ENCODE measurements at regions not wholly inside any gene's neighbourhood (a gene's known extent, or its start where the extent isn't known, plus 50 kb on each side); places are given as distances from the start of the nearest gene placed in this dataset.
"Not testable (repeated sequence)": the region's sequence is repeated elsewhere in the genome, so short reads cannot be mapped to it uniquely, and the experiment has no call there.

DNA sequence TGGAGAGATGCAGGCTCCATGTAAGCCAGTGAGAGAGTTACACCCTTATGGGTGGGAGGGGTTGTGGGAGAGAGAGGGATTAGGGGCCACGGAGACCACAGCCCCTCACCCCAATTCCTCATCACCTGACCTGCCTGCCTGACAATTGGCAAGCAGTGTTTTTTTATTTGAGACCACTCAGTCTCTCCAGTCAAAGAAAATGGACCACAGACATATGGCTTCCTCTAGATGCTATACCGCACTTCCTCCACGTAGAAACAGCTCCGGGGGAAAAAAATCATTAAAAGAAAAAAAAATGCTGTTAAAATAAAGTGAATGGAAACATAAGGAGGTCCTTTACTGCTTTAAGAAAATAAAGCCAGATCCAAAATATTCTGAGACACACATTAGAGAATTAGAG is 152.7 kb downstream of the MYLK4 start:
- ChIA-PET POLR2A (no interaction called here), CTCF (no interaction called here)
- Mint-ChIP-seq H3K27ac (no peak overlapping the region), H3K27me3 (peaks cover 6% of the 10 kb centered on the region), H3K9me3 (no peaks in the 10 kb centered on the region), H3K4me1 (ENCODE audit: low read depth) (no peaks in the 10 kb centered on the region), H3K4me3 (no peak overlapping the region), H3K36me3 (ENCODE audit: low read depth) (no peaks in the 10 kb centered on the region)
- TF ChIP-seq, protein P1, sequence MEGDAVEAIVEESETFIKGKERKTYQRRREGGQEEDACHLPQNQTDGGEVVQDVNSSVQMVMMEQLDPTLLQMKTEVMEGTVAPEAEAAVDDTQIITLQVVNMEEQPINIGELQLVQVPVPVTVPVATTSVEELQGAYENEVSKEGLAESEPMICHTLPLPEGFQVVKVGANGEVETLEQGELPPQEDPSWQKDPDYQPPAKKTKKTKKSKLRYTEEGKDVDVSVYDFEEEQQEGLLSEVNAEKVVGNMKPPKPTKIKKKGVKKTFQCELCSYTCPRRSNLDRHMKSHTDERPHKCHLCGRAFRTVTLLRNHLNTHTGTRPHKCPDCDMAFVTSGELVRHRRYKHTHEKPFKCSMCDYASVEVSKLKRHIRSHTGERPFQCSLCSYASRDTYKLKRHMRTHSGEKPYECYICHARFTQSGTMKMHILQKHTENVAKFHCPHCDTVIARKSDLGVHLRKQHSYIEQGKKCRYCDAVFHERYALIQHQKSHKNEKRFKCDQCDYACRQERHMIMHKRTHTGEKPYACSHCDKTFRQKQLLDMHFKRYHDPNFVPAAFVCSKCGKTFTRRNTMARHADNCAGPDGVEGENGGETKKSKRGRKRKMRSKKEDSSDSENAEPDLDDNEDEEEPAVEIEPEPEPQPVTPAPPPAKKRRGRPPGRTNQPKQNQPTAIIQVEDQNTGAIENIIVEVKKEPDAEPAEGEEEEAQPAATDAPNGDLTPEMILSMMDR (IDR thresholded peaks at IDR 0.05): no peak
- intact Hi-C loops (cut with micrococcal nuclease): no loop called here
- ATAC-seq (no peak), DNase-seq (no peak)

DNA sequence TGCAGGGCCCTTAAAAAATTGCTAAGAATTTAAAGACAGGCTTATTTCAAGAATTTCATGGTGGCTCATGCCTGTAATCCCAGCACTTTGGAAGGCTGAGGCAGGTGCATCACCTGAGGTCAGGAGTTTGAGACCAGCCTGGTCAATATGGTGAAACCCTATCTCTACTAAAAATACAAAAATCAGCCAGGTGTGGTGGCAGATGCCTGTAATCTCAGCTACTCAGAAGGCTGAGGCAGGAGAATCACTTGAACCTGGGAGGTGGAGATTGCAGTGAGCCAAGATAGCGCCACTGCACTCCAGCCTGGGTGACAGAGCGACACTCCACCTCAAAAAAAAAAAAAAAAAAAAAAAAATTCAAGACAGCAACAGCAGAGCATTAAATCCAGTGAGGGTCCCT is 153.3 kb downstream of the MYLK4 start:
- ATAC-seq; H3K27me3 Mint-ChIP-seq; CTCF ChIA-PET; DNase-seq; H3K4me1 Mint-ChIP-seq (ENCODE audit: low read depth); H3K9me3 Mint-ChIP-seq; H3K36me3 Mint-ChIP-seq (ENCODE audit: low read depth); H3K27ac Mint-ChIP-seq; POLR2A ChIA-PET; intact Hi-C loops (cut with micrococcal nuclease); H3K4me3 Mint-ChIP-seq: not testable (repeated sequence)

DNA sequence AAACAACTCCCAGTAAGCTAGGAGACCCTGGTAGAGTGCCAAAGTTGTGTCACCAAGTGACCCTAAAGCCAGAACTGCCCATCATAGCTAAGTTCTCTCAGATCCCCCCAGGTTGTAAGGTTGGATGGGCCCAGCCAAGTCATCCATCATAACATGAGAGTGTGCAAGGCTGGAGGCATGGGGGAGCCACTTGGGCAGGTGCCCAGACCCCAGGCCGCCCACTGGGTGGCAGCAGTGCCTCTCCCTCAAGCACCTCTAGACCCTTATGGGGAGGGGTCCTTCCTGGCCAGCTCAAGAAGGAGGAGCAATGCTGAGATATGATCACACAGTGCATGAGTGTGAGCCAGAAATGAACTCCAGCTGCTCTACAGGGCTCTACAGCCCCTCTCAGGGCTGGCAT is 154.5 kb downstream of the MYLK4 start:
- DNase-seq (peak; percentile 9), ATAC-seq (no peak)
- H3K9me3 Mint-ChIP-seq: no peaks in the 10 kb centered on the region
- H3K36me3 Mint-ChIP-seq (ENCODE audit: low read depth): no peaks in the 10 kb centered on the region
- H3K4me1 Mint-ChIP-seq (ENCODE audit: low read depth): no peaks in the 10 kb centered on the region
- peaks cover 7% of the 10 kb centered on the region for H3K27me3 Mint-ChIP-seq
- ChIA-PET CTCF (interaction anchor here (1.0 to 1.5 kb wide), 3 partner anchors 38 to 195 kb away, joined by 3 to 5 read pairs (median 3); no protein-coding TSS in a partner anchor), POLR2A (no interaction called here)
- intact Hi-C loops (cut with micrococcal nuclease): no loop called here
- H3K4me3 Mint-ChIP-seq: no peak overlapping the region
- TF ChIP-seq, protein P1 (IDR thresholded peaks at IDR 0.05): no peak
- no peak overlapping the region for H3K27ac Mint-ChIP-seq

DNA sequence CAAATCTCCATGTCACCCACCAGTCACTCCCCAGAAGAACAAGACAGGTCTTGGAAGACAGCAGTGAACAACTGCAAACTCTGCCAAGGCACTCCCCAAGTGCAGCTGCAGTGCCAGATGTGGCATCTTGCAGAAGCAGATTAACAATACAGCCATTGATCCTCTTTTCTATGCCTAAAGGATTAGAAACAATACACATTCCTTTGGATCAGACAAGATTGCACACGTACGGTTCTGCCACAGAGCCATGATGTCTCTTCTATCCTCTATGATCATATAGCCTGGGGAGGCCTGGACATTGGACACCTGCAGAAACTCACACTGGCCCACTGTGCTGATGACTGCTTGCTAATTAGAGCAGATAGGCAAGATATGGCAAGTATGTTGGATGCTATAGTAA is 155.9 kb downstream of the MYLK4 start:
- CTCF ChIA-PET: interaction anchor here (1.0 kb wide), 1 partner anchor 39 kb away, joined by 3 read pairs; no protein-coding TSS in a partner anchor
- H3K4me3 Mint-ChIP-seq: no peak overlapping the region
- no peak for ATAC-seq
- POLR2A ChIA-PET: interaction anchor here (0.6 kb wide), 1 partner anchor 9 kb away, joined by 3 read pairs; no protein-coding TSS in a partner anchor
- H3K9me3 Mint-ChIP-seq: no peaks in the 10 kb centered on the region
- no peak for DNase-seq
- peaks cover 11% of the 10 kb centered on the region for H3K27me3 Mint-ChIP-seq
- H3K4me1 Mint-ChIP-seq (ENCODE audit: low read depth): no peaks in the 10 kb centered on the region
- TF ChIP-seq, protein P1 (IDR thresholded peaks at IDR 0.05): no peak
- H3K36me3 Mint-ChIP-seq (ENCODE audit: low read depth): no peaks in the 10 kb centered on the region
- H3K27ac Mint-ChIP-seq: no peak overlapping the region
- intact Hi-C loops (cut with micrococcal nuclease): no loop called here

DNA sequence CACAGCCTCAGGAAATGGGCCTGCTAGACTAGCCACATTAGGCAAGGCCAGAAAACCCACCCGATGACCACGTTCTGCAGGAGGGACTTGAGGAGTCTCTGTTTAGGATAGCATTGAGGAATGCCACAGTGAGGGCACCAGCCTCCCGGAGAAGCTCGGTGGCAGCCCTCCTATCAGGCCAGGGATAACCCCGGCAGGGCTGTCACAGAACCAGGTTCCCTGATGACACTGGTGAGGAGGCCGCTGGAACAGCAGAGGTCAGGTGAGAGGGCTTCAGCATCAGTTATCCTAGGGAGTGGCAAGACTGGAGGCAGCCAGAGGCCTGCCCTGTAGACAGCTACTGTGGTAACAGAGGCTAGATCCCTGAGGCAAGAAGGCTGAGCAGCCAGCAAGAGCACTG is 157.6 kb downstream of the MYLK4 start:
- no peaks in the 10 kb centered on the region for H3K9me3 Mint-ChIP-seq
- intact Hi-C loops (cut with micrococcal nuclease): no loop called here
- no peaks in the 10 kb centered on the region for H3K36me3 Mint-ChIP-seq (ENCODE audit: low read depth)
- ATAC-seq (no peak), DNase-seq (no peak)
- H3K4me1 Mint-ChIP-seq (ENCODE audit: low read depth): no peaks in the 10 kb centered on the region
- CTCF ChIA-PET: no interaction called here
- TF ChIP-seq, protein P1 (IDR thresholded peaks at IDR 0.05): no peak
- no peak overlapping the region for H3K27ac Mint-ChIP-seq
- POLR2A ChIA-PET: no interaction called here
- H3K4me3 Mint-ChIP-seq: no peak overlapping the region
- peaks cover 14% of the 10 kb centered on the region for H3K27me3 Mint-ChIP-seq

DNA sequence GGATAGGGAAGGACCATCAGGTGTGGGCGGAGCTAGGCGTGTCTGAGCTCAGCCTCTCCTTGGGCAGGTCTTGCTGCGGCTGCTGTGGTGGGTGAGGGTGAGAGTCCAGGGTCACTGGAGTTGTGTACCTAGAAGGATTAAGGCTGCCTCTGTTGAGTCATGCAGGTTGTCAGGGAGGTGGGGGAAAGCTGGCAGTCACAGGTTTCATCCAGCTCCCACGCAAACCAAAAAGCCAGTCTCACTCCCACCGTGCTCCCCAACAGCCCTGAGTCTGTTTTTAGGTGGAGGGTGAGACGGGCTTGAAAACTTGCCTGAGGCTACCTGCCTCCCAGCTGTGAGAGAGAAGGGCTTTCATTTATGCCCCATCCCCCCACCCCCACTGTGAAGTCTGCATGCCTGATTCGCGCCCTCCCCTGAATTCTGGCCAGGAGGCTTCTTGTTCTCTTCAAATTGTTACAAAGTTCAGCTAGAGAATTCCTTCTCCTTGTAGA is 161.5 kb downstream of the MYLK4 start:
- Mint-ChIP-seq H3K27me3 (peaks cover 29% of the 10 kb centered on the region), H3K4me3 (no peak overlapping the region), H3K9me3 (no peaks in the 10 kb centered on the region), H3K27ac (no peak overlapping the region), H3K4me1 (ENCODE audit: low read depth) (no peaks in the 10 kb centered on the region), H3K36me3 (ENCODE audit: low read depth) (no peaks in the 10 kb centered on the region)
- DNase-seq (no peak), ATAC-seq (no peak)
- intact Hi-C loops (cut with micrococcal nuclease): no loop called here
- TF ChIP-seq, protein P1 (IDR thresholded peaks at IDR 0.05): no peak
- ChIA-PET CTCF (interaction anchor here (1.0 kb wide), 1 partner anchor 45 kb away, joined by 3 read pairs; no protein-coding TSS in a partner anchor), POLR2A (no interaction called here)

All from activated CD8-positive, alpha-beta T cell treated with anti-CD3 and anti-CD28 coated beads for 36 hours (primary cell).